ENCODE measurements at regions not wholly inside any gene's neighbourhood (a gene's known extent, or its start where the extent isn't known, plus 50 kb on each side); places are given as distances from the start of the nearest gene placed in this dataset.
A peak's percentile ranks its signal among the peaks of the same experiment; 100 is the strongest.
"Not testable (repeated sequence)": the region's sequence is repeated elsewhere in the genome, so short reads cannot be mapped to it uniquely, and the experiment has no call there.

GRCh38 chr6:1222728-1223595, 88.9 kb upstream of the FOXQ1 start:
- no peaks in the 10 kb centered on the region for H3K36me3 ChIP-seq (ENCODE audit: control insufficient read depth, insufficient read depth, low read length)
- H3K4me1 ChIP-seq (ENCODE audit: control insufficient read depth, insufficient read depth, low read length), result peaks cover 5% of the 10 kb centered on the region
- H3K27me3 ChIP-seq (ENCODE audit: control insufficient read depth, insufficient read depth, low read length), result no peaks in the 10 kb centered on the region
- no peaks in the 10 kb centered on the region for H3K9me3 ChIP-seq (replicated peaks; ENCODE audit: control insufficient read depth, low read depth, low read length)
- WGBS (ENCODE audit: insufficient coverage), result 71% methylated on average over 8 of the region's 13 CpGs
- H3K27ac ChIP-seq (ENCODE audit: low read length), result no peak overlapping the region
- DNase-seq, result peak; percentile 15
- no peak overlapping the region for H3K4me3 ChIP-seq (ENCODE audit: low read length)

GRCh38 chr6:1217396-1217795, 94.5 kb upstream of the FOXQ1 start:
- H3K4me3 ChIP-seq (ENCODE audit: low read length), result no peak overlapping the region
- no peak overlapping the region for H3K27ac ChIP-seq (ENCODE audit: low read length)
- no peaks in the 10 kb centered on the region for H3K9me3 ChIP-seq (replicated peaks; ENCODE audit: control insufficient read depth, low read depth, low read length)
- H3K27me3 ChIP-seq (ENCODE audit: control insufficient read depth, insufficient read depth, low read length), result no peaks in the 10 kb centered on the region
- WGBS (ENCODE audit: insufficient coverage), result 93% methylated on average over 3 of the region's 5 CpGs
- no peaks in the 10 kb centered on the region for H3K4me1 ChIP-seq (ENCODE audit: control insufficient read depth, insufficient read depth, low read length)
- no peaks in the 10 kb centered on the region for H3K36me3 ChIP-seq (ENCODE audit: control insufficient read depth, insufficient read depth, low read length)
- DNase-seq, result no peak

GRCh38 chr6:1216488-1216974, 95.4 kb upstream of the FOXQ1 start:
- Histone ChIP-seq H3K27me3 (ENCODE audit: control insufficient read depth, insufficient read depth, low read length) (no peaks in the 10 kb centered on the region), H3K36me3 (ENCODE audit: control insufficient read depth, insufficient read depth, low read length) (no peaks in the 10 kb centered on the region), H3K4me1 (ENCODE audit: control insufficient read depth, insufficient read depth, low read length) (no peaks in the 10 kb centered on the region), H3K4me3 (ENCODE audit: low read length) (no peak overlapping the region), H3K9me3 (replicated peaks; ENCODE audit: control insufficient read depth, low read depth, low read length) (no peaks in the 10 kb centered on the region), H3K27ac (ENCODE audit: low read length) (no peak overlapping the region)
- no peak for DNase-seq
- WGBS (ENCODE audit: insufficient coverage), result 79% methylated on average over 3 of the region's 6 CpGs

- no peak for DNase-seq
- Histone ChIP-seq H3K9me3 (replicated peaks; ENCODE audit: control insufficient read depth, low read depth, low read length) (no peaks in the 10 kb centered on the region), H3K36me3 (ENCODE audit: control insufficient read depth, insufficient read depth, low read length) (no peaks in the 10 kb centered on the region), H3K27ac (ENCODE audit: low read length) (no peak overlapping the region), H3K4me3 (ENCODE audit: low read length) (no peak overlapping the region), H3K27me3 (ENCODE audit: control insufficient read depth, insufficient read depth, low read length) (no peaks in the 10 kb centered on the region), H3K4me1 (ENCODE audit: control insufficient read depth, insufficient read depth, low read length) (no peaks in the 10 kb centered on the region)
- WGBS (ENCODE audit: insufficient coverage), result 58% methylated on average over 4 of the region's 11 CpGs
Observed at GRCh38 chr6:1215884-1216487, 95.9 kb upstream of the FOXQ1 start.

- Histone ChIP-seq H3K27me3 (ENCODE audit: control insufficient read depth, insufficient read depth, low read length) (no peaks in the 10 kb centered on the region), H3K4me1 (ENCODE audit: control insufficient read depth, insufficient read depth, low read length) (no peaks in the 10 kb centered on the region), H3K9me3 (replicated peaks; ENCODE audit: control insufficient read depth, low read depth, low read length) (no peaks in the 10 kb centered on the region), H3K36me3 (ENCODE audit: control insufficient read depth, insufficient read depth, low read length) (no peaks in the 10 kb centered on the region), H3K27ac (ENCODE audit: low read length) (no peak overlapping the region), H3K4me3 (ENCODE audit: low read length) (no peak overlapping the region)
- WGBS (ENCODE audit: insufficient coverage), result 80% methylated on average over 3 of the region's 3 CpGs
- DNase-seq, result no peak
Observed at GRCh38 chr6:1215023-1215422, 96.9 kb upstream of the FOXQ1 start.

GRCh38 chr6:1212919-1213318, 99.0 kb upstream of the FOXQ1 start:
- H3K4me1 ChIP-seq (ENCODE audit: control insufficient read depth, insufficient read depth, low read length), result no peaks in the 10 kb centered on the region
- H3K36me3 ChIP-seq (ENCODE audit: control insufficient read depth, insufficient read depth, low read length), result no peaks in the 10 kb centered on the region
- no peaks in the 10 kb centered on the region for H3K27me3 ChIP-seq (ENCODE audit: control insufficient read depth, insufficient read depth, low read length)
- no peaks in the 10 kb centered on the region for H3K9me3 ChIP-seq (replicated peaks; ENCODE audit: control insufficient read depth, low read depth, low read length)
- no CpG with 5 or more reads among the region's 2 CpGs for WGBS (ENCODE audit: insufficient coverage)
- no peak for DNase-seq
- H3K27ac ChIP-seq (ENCODE audit: low read length), result no peak overlapping the region
- H3K4me3 ChIP-seq (ENCODE audit: low read length), result no peak overlapping the region

GRCh38 chr6:1212138-1212537, 99.8 kb upstream of the FOXQ1 start:
- H3K27ac ChIP-seq (ENCODE audit: low read length); H3K36me3 ChIP-seq (ENCODE audit: control insufficient read depth, insufficient read depth, low read length); H3K9me3 ChIP-seq (replicated peaks; ENCODE audit: control insufficient read depth, low read depth, low read length); H3K4me1 ChIP-seq (ENCODE audit: control insufficient read depth, insufficient read depth, low read length); H3K27me3 ChIP-seq (ENCODE audit: control insufficient read depth, insufficient read depth, low read length); H3K4me3 ChIP-seq (ENCODE audit: low read length); DNase-seq: not testable (repeated sequence)

- H3K36me3 ChIP-seq (ENCODE audit: control insufficient read depth, insufficient read depth, low read length); DNase-seq; H3K27me3 ChIP-seq (ENCODE audit: control insufficient read depth, insufficient read depth, low read length); H3K9me3 ChIP-seq (replicated peaks; ENCODE audit: control insufficient read depth, low read depth, low read length); H3K4me3 ChIP-seq (ENCODE audit: low read length); H3K27ac ChIP-seq (ENCODE audit: low read length); H3K4me1 ChIP-seq (ENCODE audit: control insufficient read depth, insufficient read depth, low read length): not testable (repeated sequence)
- no CpG with 5 or more reads among the region's 1 CpG for WGBS (ENCODE audit: insufficient coverage)
Observed at GRCh38 chr6:1210631-1211030, 101.3 kb upstream of the FOXQ1 start.

- Histone ChIP-seq H3K36me3 (ENCODE audit: control insufficient read depth, insufficient read depth, low read length) (no peaks in the 10 kb centered on the region), H3K9me3 (replicated peaks; ENCODE audit: control insufficient read depth, low read depth, low read length) (no peaks in the 10 kb centered on the region), H3K4me3 (ENCODE audit: low read length) (no peak overlapping the region), H3K27ac (ENCODE audit: low read length) (no peak overlapping the region), H3K27me3 (ENCODE audit: control insufficient read depth, insufficient read depth, low read length) (peaks cover 5% of the 10 kb centered on the region), H3K4me1 (ENCODE audit: control insufficient read depth, insufficient read depth, low read length) (no peaks in the 10 kb centered on the region)
- no peak for DNase-seq
- no CpG with 5 or more reads among the region's 2 CpGs for WGBS (ENCODE audit: insufficient coverage)
Observed at GRCh38 chr6:1208876-1209275, 103.0 kb upstream of the FOXQ1 start.

- H3K27me3 ChIP-seq (ENCODE audit: control insufficient read depth, insufficient read depth, low read length), result peaks cover 7% of the 10 kb centered on the region
- H3K27ac ChIP-seq (ENCODE audit: low read length), result no peak overlapping the region
- WGBS (ENCODE audit: insufficient coverage), result 68% methylated on average over 5 of the region's 5 CpGs
- no peak overlapping the region for H3K4me3 ChIP-seq (ENCODE audit: low read length)
- no peak for DNase-seq
- H3K9me3 ChIP-seq (replicated peaks; ENCODE audit: control insufficient read depth, low read depth, low read length), result no peaks in the 10 kb centered on the region
- H3K4me1 ChIP-seq (ENCODE audit: control insufficient read depth, insufficient read depth, low read length), result no peaks in the 10 kb centered on the region
- no peaks in the 10 kb centered on the region for H3K36me3 ChIP-seq (ENCODE audit: control insufficient read depth, insufficient read depth, low read length)
Observed at GRCh38 chr6:1203546-1203945, 108.4 kb upstream of the FOXQ1 start.
